ENCODE measurements at regions not wholly inside any gene's neighbourhood (a gene's known extent, or its start where the extent isn't known, plus 50 kb on each side); places are given as distances from the start of the nearest gene placed in this dataset.

- TF ChIP-seq CTCF (IDR thresholded peaks at IDR 0.05) = no peak
- H3K27me3 ChIP-seq (ENCODE audit: insufficient read depth in 3 of 3, low read length in 2 of 3) = no peaks in the 10 kb centered on the region
- no peaks in the 10 kb centered on the region for H3K4me1 ChIP-seq
- ATAC-seq = no peak
- no peak overlapping the region for H3K27ac ChIP-seq
- no peaks in the 10 kb centered on the region for H3K9me3 ChIP-seq
- 84 to 93% (median 90%) methylated on average over 3 of the region's 3 CpGs for WGBS, 3 donors
- no peaks in the 10 kb centered on the region for H3K36me3 ChIP-seq (ENCODE audit: insufficient read depth in 1 of 2, low read depth in 1 of 2)
- no peak for DNase-seq
- no peak overlapping the region for H3K4me3 ChIP-seq
- intact Hi-C loops (cut with DNase I) = no loop called here
Observed at GRCh38 chr2:173468266-173468793, 113.7 kb downstream of the CDCA7 start.

GRCh38 chr2:173472112-173472511, 117.4 kb downstream of the CDCA7 start:
- Histone ChIP-seq H3K9me3 (no peaks in the 10 kb centered on the region), H3K27ac (no peak overlapping the region), H3K36me3 (ENCODE audit: insufficient read depth in 1 of 2, low read depth in 1 of 2) (no peaks in the 10 kb centered on the region), H3K27me3 (ENCODE audit: insufficient read depth in 3 of 3, low read length in 2 of 3) (no peaks in the 10 kb centered on the region), H3K4me3 (no peak overlapping the region), H3K4me1 (no peaks in the 10 kb centered on the region)
- no peak for DNase-seq
- no peak for ATAC-seq
- TF ChIP-seq CTCF (IDR thresholded peaks at IDR 0.05) = no peak
- WGBS, 3 donors = 32 to 46% (median 43%) methylated on average over 2 of the region's 2 CpGs
- intact Hi-C loops (cut with DNase I) = no loop called here

GRCh38 chr2:173483137-173483536, 128.5 kb downstream of the CDCA7 start:
- Histone ChIP-seq H3K4me1 (no peaks in the 10 kb centered on the region), H3K27ac (no peak overlapping the region), H3K9me3 (no peaks in the 10 kb centered on the region), H3K36me3 (ENCODE audit: insufficient read depth in 1 of 2, low read depth in 1 of 2) (no peaks in the 10 kb centered on the region), H3K27me3 (ENCODE audit: insufficient read depth in 3 of 3, low read length in 2 of 3) (no peaks in the 10 kb centered on the region), H3K4me3 (no peak overlapping the region)
- DNase-seq = no peak
- 78 to 84% (median 80%) methylated on average over 5 of the region's 5 CpGs for whole genome bisulfite sequencing, 3 donors
- intact Hi-C loops (cut with DNase I) = no loop called here
- no peak for ATAC-seq
- no peak for TF ChIP-seq CTCF (IDR thresholded peaks at IDR 0.05)

- ATAC-seq (no peak), DNase-seq (no peak)
- no peak for TF ChIP-seq CTCF (IDR thresholded peaks at IDR 0.05)
- intact Hi-C loops (cut with DNase I) = no loop called here
- H3K9me3 ChIP-seq = no peaks in the 10 kb centered on the region
- H3K27me3 ChIP-seq (ENCODE audit: insufficient read depth in 3 of 3, low read length in 2 of 3) = no peaks in the 10 kb centered on the region
- no peaks in the 10 kb centered on the region for H3K36me3 ChIP-seq (ENCODE audit: insufficient read depth in 1 of 2, low read depth in 1 of 2)
- H3K4me3 ChIP-seq = no peak overlapping the region
- H3K4me1 ChIP-seq = no peaks in the 10 kb centered on the region
- 45 to 54% (median 46%) methylated on average over 1 of the region's 1 CpG for WGBS, 3 donors
- no peak overlapping the region for H3K27ac ChIP-seq
Observed at GRCh38 chr2:173488861-173489260, 134.2 kb downstream of the CDCA7 start.

- DNase-seq (no peak), ATAC-seq (no peak)
- Histone ChIP-seq H3K9me3 (no peaks in the 10 kb centered on the region), H3K27me3 (ENCODE audit: insufficient read depth in 3 of 3, low read length in 2 of 3) (no peaks in the 10 kb centered on the region), H3K36me3 (ENCODE audit: insufficient read depth in 1 of 2, low read depth in 1 of 2) (no peaks in the 10 kb centered on the region), H3K4me3 (no peak overlapping the region), H3K27ac (no peak overlapping the region), H3K4me1 (no peaks in the 10 kb centered on the region)
- intact Hi-C loops (cut with DNase I) = no loop called here
- WGBS, 3 donors = 84 to 88% (median 85%) methylated on average over 4 of the region's 4 CpGs
- TF ChIP-seq CTCF (IDR thresholded peaks at IDR 0.05) = no peak
Observed at GRCh38 chr2:173491418-173491817, 136.7 kb downstream of the CDCA7 start.
